Mesendoderm (in vitro differentiated cells): ENCODE measurements at regions not wholly inside any gene's neighbourhood (a gene's known extent, or its start where the extent isn't known, plus 50 kb on each side); places are given as distances from the start of the nearest gene placed in this dataset.

Experiments
- DNase-seq: peaks from one replicate; pipeline ENCODE4 v3.0.0; 2013
- H2AK5ac ChIP-seq: 2 replicates; pipeline ENCODE4 v1.6.1; 2013; ENCODE audit warnings: low read length, inconsistent platforms
- H2BK120ac ChIP-seq: 2 replicates; pipeline ENCODE4 v1.6.1; 2013; ENCODE audit warnings: low read depth, mild to moderate bottlenecking, low read length, moderate library complexity, mixed read lengths
- H2BK15ac ChIP-seq: replicated peaks from 2 replicates; pipeline ENCODE4 v1.6.1; 2013; ENCODE audit warnings: low read depth, mild to moderate bottlenecking, moderate library complexity
- H2BK5ac ChIP-seq: 2 replicates; pipeline ENCODE4 v1.6.1; 2013; ENCODE audit warnings: low read length, inconsistent platforms
- H3K18ac ChIP-seq: 2 replicates; pipeline ENCODE4 v1.6.1; 2013; ENCODE audit warnings: mild to moderate bottlenecking, low read length, mixed read lengths
- H3K23ac ChIP-seq: one replicate; pipeline ENCODE4 v1.6.1; 2013; ENCODE audit warnings: low read length
- H3K27ac ChIP-seq: 2 replicates; pipeline ENCODE4 v1.5.1; 2013; ENCODE audit warnings: low read depth, mild to moderate bottlenecking, inconsistent platforms, low read length, moderate library complexity
- H3K27me3 ChIP-seq: 2 replicates; pipeline ENCODE4 v1.6.1; 2013; ENCODE audit warnings: low read length, control low read depth, mild to moderate bottlenecking, inconsistent platforms; ENCODE audit not compliant: insufficient read depth, poor library complexity
- H3K36me3 ChIP-seq: 2 replicates; pipeline ENCODE4 v1.6.1; 2013; ENCODE audit warnings: low read length, inconsistent platforms; ENCODE audit not compliant: control insufficient read depth, insufficient read depth
- H3K4ac ChIP-seq: one replicate; pipeline ENCODE4 v1.6.1; 2013; ENCODE audit warnings: low read depth, mild to moderate bottlenecking, low read length, moderate library complexity
- H3K4me1 ChIP-seq: 2 replicates; pipeline ENCODE4 v1.6.1; 2013; ENCODE audit warnings: low read depth, low read length, inconsistent platforms; ENCODE audit not compliant: control insufficient read depth
- H3K4me2 ChIP-seq: 2 replicates; pipeline ENCODE4 v1.6.1; 2013; ENCODE audit warnings: low read length
- H3K4me3 ChIP-seq: 2 replicates; pipeline ENCODE4 v1.5.1; 2013; ENCODE audit warnings: mild to moderate bottlenecking, low read length
- H3K56ac ChIP-seq: one replicate; pipeline ENCODE4 v1.6.1; 2013; ENCODE audit warnings: low read length
- H3K79me1 ChIP-seq: 2 replicates; pipeline ENCODE4 v1.6.1; 2013; ENCODE audit warnings: low read length, inconsistent platforms
- H3K79me2 ChIP-seq: 2 replicates; pipeline ENCODE4 v1.6.1; 2013; ENCODE audit warnings: mild to moderate bottlenecking, low read length; ENCODE audit not compliant: control insufficient read depth, insufficient read depth
- H3K9ac ChIP-seq: 2 replicates; pipeline ENCODE4 v1.6.1; 2013; ENCODE audit warnings: low read length, inconsistent platforms
- H4K5ac ChIP-seq: one replicate; pipeline ENCODE4 v1.6.1; 2013; ENCODE audit warnings: low read length
- H4K8ac ChIP-seq: one replicate; pipeline ENCODE4 v1.6.1; 2013; ENCODE audit warnings: low read depth, mild to moderate bottlenecking, control low read depth, low read length, moderate library complexity
- WGBS: extraction: QIAGEN DNeasy Blood & Tissue Kit; methylation state at CpG from one replicate; pipeline ENCODE4 v1.1.7; 2013; ENCODE audit warnings: low lambda C conversion rate, missing lambda C conversion rate; ENCODE audit not compliant: insufficient coverage; ENCODE audit errors: extremely low coverage; 5-methylcytosine and 5-hydroxymethylcytosine counted together

DNA sequence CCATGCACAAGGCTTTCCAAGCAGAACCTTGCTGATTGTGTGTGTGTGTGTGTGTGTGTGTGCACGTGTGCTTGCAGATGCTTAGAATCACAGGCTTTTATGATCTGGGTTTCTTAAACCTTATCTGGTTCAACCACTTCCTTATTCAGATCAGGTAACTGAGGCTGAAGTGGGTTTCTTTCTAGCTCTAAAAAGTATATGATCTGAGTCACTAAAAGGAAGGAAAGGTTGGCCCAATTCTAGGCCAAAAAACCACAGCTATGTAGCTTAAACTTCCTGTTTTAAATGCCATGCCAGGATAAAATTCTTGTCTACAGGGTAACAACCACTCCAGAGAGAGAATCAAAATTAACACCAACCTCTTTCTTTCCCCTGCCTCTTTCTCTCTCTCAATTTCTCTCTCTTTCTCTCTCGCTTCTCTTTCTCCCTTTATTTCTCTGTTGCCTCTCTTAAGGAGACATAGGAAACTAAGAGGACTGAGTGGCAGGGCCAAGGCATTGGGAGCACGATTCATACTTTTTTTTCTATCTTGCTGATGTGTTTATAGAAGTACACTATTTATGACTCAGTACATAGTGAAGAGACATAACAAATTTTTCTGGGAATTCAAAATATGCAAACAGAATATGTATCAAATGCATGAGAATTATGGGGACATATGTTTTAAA is 140.3 kb downstream of the TRIB2 start:
- Histone ChIP-seq H3K79me2 (no peaks in the 10 kb centered on the region), H4K5ac (no peak overlapping the region), H3K79me1 (no peaks in the 10 kb centered on the region), H3K27me3 (no peaks in the 10 kb centered on the region), H2BK15ac (no peak overlapping the region), H3K4me2 (no peak overlapping the region), H2BK5ac (no peak overlapping the region), H3K9ac (no peak overlapping the region), H4K8ac (no peak overlapping the region), H3K4me1 (no peaks in the 10 kb centered on the region), H2BK120ac (no peak overlapping the region), H3K23ac (no peak overlapping the region), H2AK5ac (no peak overlapping the region), H3K4ac (no peak overlapping the region), H3K4me3 (no peak overlapping the region), H3K18ac (no peak overlapping the region), H3K56ac (no peak overlapping the region), H3K27ac (no peak overlapping the region), H3K36me3 (no peaks in the 10 kb centered on the region)
- DNase-seq: no peak
- 100% methylated on average over 1 of the region's 3 CpGs for WGBS

DNA sequence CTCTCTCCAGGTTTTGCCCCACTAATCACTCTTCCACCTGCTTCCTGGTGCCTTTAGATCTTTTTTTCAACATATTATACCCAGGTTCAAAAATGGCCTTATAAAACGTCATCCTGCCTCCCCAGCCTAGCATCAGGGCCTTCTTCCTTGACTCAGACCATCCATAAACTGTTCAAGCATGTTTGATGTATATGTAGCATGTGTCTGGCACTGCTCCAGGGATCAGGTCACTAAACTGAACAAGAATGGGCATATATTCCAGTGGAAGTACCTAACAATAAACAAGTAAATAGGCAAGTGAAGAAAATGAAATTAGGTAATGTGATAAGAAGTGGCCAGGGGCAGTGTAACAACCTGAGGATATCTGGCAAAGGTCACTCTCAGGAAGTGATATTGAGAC is 141.2 kb downstream of the TRIB2 start:
- Histone ChIP-seq H3K23ac (no peak overlapping the region), H2BK5ac (no peak overlapping the region), H3K79me1 (no peaks in the 10 kb centered on the region), H3K27me3 (no peaks in the 10 kb centered on the region), H2AK5ac (no peak overlapping the region), H3K4me2 (no peak overlapping the region), H3K18ac (no peak overlapping the region), H3K79me2 (no peaks in the 10 kb centered on the region), H4K5ac (no peak overlapping the region), H2BK15ac (no peak overlapping the region), H2BK120ac (no peak overlapping the region), H3K27ac (no peak overlapping the region), H3K56ac (no peak overlapping the region), H3K36me3 (no peaks in the 10 kb centered on the region), H3K9ac (no peak overlapping the region), H3K4me3 (no peak overlapping the region), H4K8ac (no peak overlapping the region), H3K4me1 (no peaks in the 10 kb centered on the region), H3K4ac (no peak overlapping the region)
- no CpG with 5 or more reads among the region's 1 CpG for WGBS
- no peak for DNase-seq

DNA sequence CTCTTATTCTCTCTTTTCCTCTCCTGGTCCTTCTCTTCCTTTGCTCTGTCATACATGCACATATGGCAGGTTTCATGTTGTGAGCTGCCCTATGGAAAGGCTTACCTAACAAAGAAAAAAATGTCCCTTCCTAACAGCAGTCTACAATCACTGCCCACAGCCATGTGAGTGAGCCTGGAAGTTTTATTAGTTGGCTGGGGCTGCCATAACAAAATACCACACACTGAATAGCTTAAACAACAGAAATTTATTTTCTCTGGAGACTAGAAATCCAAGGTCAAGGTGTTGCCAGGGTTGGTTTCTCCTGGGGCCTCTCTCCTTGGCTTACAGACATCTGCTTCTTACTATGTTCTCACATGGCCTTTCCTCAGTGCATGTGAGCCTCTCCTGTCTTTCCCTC is 142.1 kb downstream of the TRIB2 start:
- Histone ChIP-seq H3K4me1 (no peaks in the 10 kb centered on the region), H3K4me3 (no peak overlapping the region), H2BK5ac (no peak overlapping the region), H3K79me1 (no peaks in the 10 kb centered on the region), H3K79me2 (no peaks in the 10 kb centered on the region), H3K4me2 (no peak overlapping the region), H3K27ac (no peak overlapping the region), H2AK5ac (no peak overlapping the region), H3K27me3 (no peaks in the 10 kb centered on the region), H3K9ac (no peak overlapping the region), H4K5ac (no peak overlapping the region), H2BK15ac (no peak overlapping the region), H3K56ac (no peak overlapping the region), H3K36me3 (no peaks in the 10 kb centered on the region), H3K18ac (no peak overlapping the region), H3K4ac (no peak overlapping the region), H3K23ac (no peak overlapping the region), H2BK120ac (no peak overlapping the region), H4K8ac (no peak overlapping the region)
- no peak for DNase-seq

DNA sequence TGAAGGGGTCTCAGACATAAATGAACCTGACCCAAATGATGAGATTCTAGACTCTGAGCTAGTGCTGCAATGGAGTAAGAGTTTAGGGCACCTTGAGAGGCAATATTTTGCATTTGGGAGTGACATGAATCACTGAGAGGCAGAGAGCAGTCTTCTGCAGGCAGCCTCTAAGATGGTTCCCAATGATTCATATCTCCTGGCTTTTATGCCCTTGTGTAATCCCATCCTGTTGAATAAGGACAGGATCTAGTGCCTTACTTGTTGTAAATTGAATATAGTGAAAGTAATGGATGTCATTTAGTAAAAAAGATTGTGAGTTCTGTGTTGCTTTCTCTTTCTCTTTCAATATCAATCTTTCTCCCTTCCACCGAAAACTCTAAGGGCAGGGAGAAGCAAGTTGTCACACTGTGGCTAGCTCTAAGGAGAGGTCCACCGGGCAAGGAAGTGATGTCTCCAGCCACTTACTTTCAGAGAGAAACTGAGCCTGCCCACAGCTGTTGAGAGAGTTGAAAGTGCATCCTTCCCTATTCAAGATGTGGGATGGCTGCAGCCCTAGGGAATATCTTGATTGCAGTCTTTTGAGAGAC is 144.7 kb downstream of the TRIB2 start:
- Histone ChIP-seq H2BK5ac (no peak overlapping the region), H3K4ac (no peak overlapping the region), H3K56ac (no peak overlapping the region), H2BK15ac (no peak overlapping the region), H4K8ac (no peak overlapping the region), H3K18ac (no peak overlapping the region), H3K9ac (no peak overlapping the region), H3K79me1 (no peaks in the 10 kb centered on the region), H3K23ac (no peak overlapping the region), H2AK5ac (no peak overlapping the region), H3K4me1 (no peaks in the 10 kb centered on the region), H3K27me3 (no peaks in the 10 kb centered on the region), H4K5ac (no peak overlapping the region), H2BK120ac (no peak overlapping the region), H3K79me2 (no peaks in the 10 kb centered on the region), H3K27ac (no peak overlapping the region), H3K4me3 (no peak overlapping the region), H3K36me3 (no peaks in the 10 kb centered on the region), H3K4me2 (no peak overlapping the region)
- WGBS: no CpG with 5 or more reads among the region's 2 CpGs
- no peak for DNase-seq

DNA sequence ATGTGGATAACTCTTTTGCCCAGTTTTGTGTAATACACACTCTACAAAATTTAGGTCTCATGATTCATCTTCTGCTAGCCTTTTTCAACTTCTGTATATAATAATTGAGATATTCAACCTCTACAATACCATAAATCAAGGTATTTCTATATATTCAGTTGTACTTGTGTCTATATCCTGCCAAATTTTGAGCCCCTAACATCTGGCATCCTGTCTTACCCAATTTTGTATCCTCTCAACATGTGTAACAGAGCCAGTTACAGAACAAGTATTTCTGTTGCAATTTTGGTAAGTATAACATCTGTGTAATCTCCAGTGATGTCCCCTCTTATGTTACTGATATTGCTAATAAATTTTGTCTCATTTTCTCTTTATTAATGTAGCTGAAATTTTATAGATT is 145.8 kb downstream of the TRIB2 start:
- no peak overlapping the region for H4K8ac ChIP-seq
- no peak overlapping the region for H3K23ac ChIP-seq
- no peak overlapping the region for H3K27ac ChIP-seq
- no peak overlapping the region for H4K5ac ChIP-seq
- H3K27me3 ChIP-seq: no peaks in the 10 kb centered on the region
- H2AK5ac ChIP-seq: no peak overlapping the region
- H3K36me3 ChIP-seq: no peaks in the 10 kb centered on the region
- no peaks in the 10 kb centered on the region for H3K79me2 ChIP-seq
- H2BK15ac ChIP-seq: no peak overlapping the region
- H3K79me1 ChIP-seq: no peaks in the 10 kb centered on the region
- no peak overlapping the region for H3K18ac ChIP-seq
- H3K4me2 ChIP-seq: no peak overlapping the region
- DNase-seq: no peak
- no peak overlapping the region for H3K9ac ChIP-seq
- no peak overlapping the region for H3K4ac ChIP-seq
- no peak overlapping the region for H3K4me3 ChIP-seq
- no peak overlapping the region for H2BK120ac ChIP-seq
- no peaks in the 10 kb centered on the region for H3K4me1 ChIP-seq
- H2BK5ac ChIP-seq: no peak overlapping the region
- H3K56ac ChIP-seq: no peak overlapping the region

DNA sequence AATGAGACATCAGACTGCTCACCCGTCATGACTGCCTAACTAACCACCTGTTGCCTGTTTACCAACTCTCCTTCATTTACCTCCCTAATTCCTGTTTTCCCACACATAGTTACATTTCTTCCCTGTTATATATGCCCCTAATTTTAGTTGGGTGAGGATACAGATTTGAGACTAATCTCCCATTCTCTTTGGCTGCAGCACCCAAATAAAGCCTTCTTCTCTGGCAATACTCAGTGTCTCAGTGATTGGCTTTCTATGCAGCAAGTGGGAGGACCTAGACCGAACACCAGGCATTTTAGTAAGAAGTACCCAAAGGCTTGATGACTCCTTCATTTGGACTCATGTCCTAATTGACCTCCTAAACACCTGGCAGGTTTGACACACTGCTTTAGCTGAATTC is 147.2 kb downstream of the TRIB2 start:
- Histone ChIP-seq H3K79me2 (no peaks in the 10 kb centered on the region), H3K27ac (no peak overlapping the region), H3K4me1 (no peaks in the 10 kb centered on the region), H4K5ac (no peak overlapping the region), H4K8ac (no peak overlapping the region), H2BK120ac (no peak overlapping the region), H2BK15ac (no peak overlapping the region), H3K4ac (no peak overlapping the region), H3K4me2 (no peak overlapping the region), H2AK5ac (no peak overlapping the region), H3K23ac (no peak overlapping the region), H3K36me3 (no peaks in the 10 kb centered on the region), H3K4me3 (no peak overlapping the region), H3K56ac (no peak overlapping the region), H3K79me1 (no peaks in the 10 kb centered on the region), H3K18ac (no peak overlapping the region), H3K9ac (no peak overlapping the region), H2BK5ac (no peak overlapping the region), H3K27me3 (no peaks in the 10 kb centered on the region)
- no peak for DNase-seq
- no CpG with 5 or more reads among the region's 2 CpGs for WGBS
